ENCODE measurements at regions not wholly inside any gene's neighbourhood (a gene's known extent, or its start where the extent isn't known, plus 50 kb on each side); places are given as distances from the start of the nearest gene placed in this dataset.

GRCh38 chr1:239700667-239701066, 314.3 kb downstream of the CHRM3 start:
- no peak overlapping the region for H3K27ac ChIP-seq (ENCODE audit: low read depth in 1 of 2, low read length in 2 of 2)
- Mint-ChIP-seq H3K27ac (no peak overlapping the region), H3K36me3 (ENCODE audit: low read depth) (peaks cover 21% of the 10 kb centered on the region), H3K4me3 (no peak overlapping the region), H3K9me3 (peaks cover 3% of the 10 kb centered on the region), H3K4me1 (ENCODE audit: low read depth) (peaks cover 29% of the 10 kb centered on the region), H3K27me3 (no peaks in the 10 kb centered on the region)
- ChIA-PET POLR2A (no interaction called here), CTCF (no interaction called here)
- H3K4me1 ChIP-seq (ENCODE audit: insufficient read depth, low read length), result no peaks in the 10 kb centered on the region
- TF ChIP-seq CTCF (IDR thresholded peaks at IDR 0.05), result no peak
- intact Hi-C loops (cut with DNase I, micrococcal nuclease), result no loop called here
- H3K4me3 ChIP-seq (ENCODE audit: low read length), result no peak overlapping the region
- no peaks in the 10 kb centered on the region for H3K9me3 ChIP-seq (ENCODE audit: control insufficient read depth in 1 of 2, insufficient read depth in 1 of 2, low read length in 2 of 2)
- DNase-seq (no peak), ATAC-seq (ENCODE audit: poor library complexity) (no peak)
- H3K27me3 ChIP-seq (ENCODE audit: control insufficient read depth in 1 of 2, insufficient read depth in 2 of 2, low read length in 2 of 2), result no peaks in the 10 kb centered on the region
- peaks cover 7% of the 10 kb centered on the region for H3K36me3 ChIP-seq (ENCODE audit: insufficient read depth, low read length)

GRCh38 chr1:239703075-239703474, 316.7 kb downstream of the CHRM3 start:
- peak overlapping the region; percentile 67 for H3K27ac Mint-ChIP-seq

GRCh38 chr1:239706245-239706892, 320.0 kb downstream of the CHRM3 start:
- Histone ChIP-seq H3K4me3 (ENCODE audit: low read length) (no peak overlapping the region), H3K36me3 (ENCODE audit: insufficient read depth, low read length) (peaks cover 16% of the 10 kb centered on the region), H3K27me3 (ENCODE audit: control insufficient read depth in 1 of 2, insufficient read depth in 2 of 2, low read length in 2 of 2) (no peaks in the 10 kb centered on the region), H3K9me3 (ENCODE audit: control insufficient read depth in 1 of 2, insufficient read depth in 1 of 2, low read length in 2 of 2) (no peaks in the 10 kb centered on the region), H3K4me1 (ENCODE audit: insufficient read depth, low read length) (no peaks in the 10 kb centered on the region), H3K27ac (ENCODE audit: low read depth in 1 of 2, low read length in 2 of 2) (no peak overlapping the region)
- peaks cover 55% of the 10 kb centered on the region for H3K36me3 Mint-ChIP-seq (ENCODE audit: low read depth)
- peaks cover 55% of the 10 kb centered on the region for H3K4me1 Mint-ChIP-seq (ENCODE audit: low read depth)
- no peak for DNase-seq
- ATAC-seq (ENCODE audit: poor library complexity), result no peak
- H3K27me3 Mint-ChIP-seq, result no peaks in the 10 kb centered on the region
- no peak for TF ChIP-seq CTCF (IDR thresholded peaks at IDR 0.05)
- no peaks in the 10 kb centered on the region for H3K9me3 Mint-ChIP-seq
- H3K4me3 Mint-ChIP-seq, result no peak overlapping the region
- ChIA-PET CTCF (interaction anchor here (1.1 kb wide), 1 partner anchor 12 kb away, joined by 3 read pairs; no protein-coding TSS in a partner anchor), POLR2A (interaction anchor here (5.9 kb wide), 1 partner anchor 12 kb away, joined by 50 read pairs; no protein-coding TSS in a partner anchor)
- intact Hi-C loops (cut with DNase I, micrococcal nuclease), result no loop called here
- H3K27ac Mint-ChIP-seq, result no peak overlapping the region

More at GRCh38 chr1:239703075-239703474, 316.7 kb downstream of the CHRM3 start:
- Histone ChIP-seq H3K27ac (ENCODE audit: low read depth in 1 of 2, low read length in 2 of 2) (no peak overlapping the region), H3K4me3 (ENCODE audit: low read length) (no peak overlapping the region), H3K9me3 (ENCODE audit: control insufficient read depth in 1 of 2, insufficient read depth in 1 of 2, low read length in 2 of 2) (no peaks in the 10 kb centered on the region), H3K36me3 (ENCODE audit: insufficient read depth, low read length) (peaks cover 12% of the 10 kb centered on the region), H3K27me3 (ENCODE audit: control insufficient read depth in 1 of 2, insufficient read depth in 2 of 2, low read length in 2 of 2) (no peaks in the 10 kb centered on the region), H3K4me1 (ENCODE audit: insufficient read depth, low read length) (no peaks in the 10 kb centered on the region)
- Mint-ChIP-seq H3K4me1 (ENCODE audit: low read depth) (peaks cover 38% of the 10 kb centered on the region), H3K27me3 (no peaks in the 10 kb centered on the region), H3K9me3 (no peaks in the 10 kb centered on the region), H3K36me3 (ENCODE audit: low read depth) (peaks cover 40% of the 10 kb centered on the region), H3K4me3 (no peak overlapping the region)
- ChIA-PET CTCF (interaction anchor here (1.1 kb wide), 1 partner anchor 11 kb away, joined by 3 read pairs; no protein-coding TSS in a partner anchor), POLR2A (interaction anchor here (3.3 kb wide), 1 partner anchor 16 kb away, joined by 29 read pairs; no protein-coding TSS in a partner anchor)
- DNase-seq (no peak), ATAC-seq (ENCODE audit: poor library complexity) (no peak)
- no peak for TF ChIP-seq CTCF (IDR thresholded peaks at IDR 0.05)
- intact Hi-C loops (cut with DNase I, micrococcal nuclease), result no loop called here

Measured in CD4-positive, alpha-beta T cell (primary cell).